Psoas muscle (tissue), 7 donors: ENCODE measurements at regions not wholly inside any gene's neighbourhood (a gene's known extent, or its start where the extent isn't known, plus 50 kb on each side); places are given as distances from the start of the nearest gene placed in this dataset.

Experiments
- ATAC-seq, 4 donors: fragments of 200-7000 bp; cut with Tn5 transposase; one replicate each; pipeline ENCODE4 v1.9.1; 2020; ENCODE audit warnings: moderate library complexity in 3 of 4, mild to moderate bottlenecking in 2 of 4
- DNase-seq, 2 donors: peaks; one replicate each; pipeline ENCODE4 v3.0.0-alpha.2; 2020
- H3K27ac ChIP-seq: fragments of 200-600 bp; one replicate; pipeline ENCODE4 v1.8.0; 2022
- H3K27me3 ChIP-seq, 3 donors: fragments of 200-600 bp in 1 of 3; one replicate each; pipeline versions ENCODE4 v1.6.1 to v1.8.0; 2013 to 2022; ENCODE audit warnings: low read length in 2 of 3, mild to moderate bottlenecking in 2 of 3, moderate library complexity in 1 of 3; ENCODE audit not compliant: insufficient read depth in 3 of 3
- H3K36me3 ChIP-seq, 2 donors: fragments of 200-600 bp in 1 of 2; one replicate each; pipeline versions ENCODE4 v1.6.1 to v1.8.0; 2013 to 2022; ENCODE audit warnings: low read depth in 1 of 2, mild to moderate bottlenecking in 1 of 2, moderate library complexity in 1 of 2; ENCODE audit not compliant: insufficient read depth in 1 of 2
- H3K4me1 ChIP-seq: fragments of 200-600 bp; one replicate; pipeline ENCODE4 v1.8.0; 2022
- H3K4me3 ChIP-seq: fragments of 200-600 bp; one replicate; pipeline ENCODE4 v1.8.0; 2022; ENCODE audit warnings: mild to moderate bottlenecking
- H3K9me3 ChIP-seq: fragments of 200-600 bp; one replicate; pipeline ENCODE4 v1.8.0; 2022
- CTCF ChIP-seq: fragments of 200-600 bp; IDR thresholded peaks from one replicate; pipeline ENCODE4 v1.8.0; 2022; ENCODE audit warnings: antibody characterized with exemption
- WGBS, 3 donors: extraction: QIAGEN DNeasy Blood & Tissue Kit; methylation state at CpG; one replicate each; pipeline versions ENCODE4 v1.1.6 to v1.1.7; 2013; 5-methylcytosine and 5-hydroxymethylcytosine counted together
- intact Hi-C, 2 donors: fragments of 100-400 bp; cut with DNase I; formaldehyde crosslinking; loops; one replicate each; pipeline versions ENCODE4 v1.11.0 to v1.14.2; 2022
- donor health status: healthy with polysubstance abuse.
- donor health status: DM: no; HTN: no; CAD: no; lungs with moderate emphysema.
- donor health status: Bipolar disorder and iron deficiency.
- donor health status: healthy.
- donor health status: DM: yes; HTN: yes; CAD: no.
- donor health status: DM: no; HTN: no; CAD: no.
- donor health status: DM: yes; HTN: yes; CAD: no.

- peaks cover 6% of the 10 kb centered on the region for H3K9me3 ChIP-seq
- H3K4me3 ChIP-seq: no peak overlapping the region
- H3K36me3 ChIP-seq: no peaks in the 10 kb centered on the region
- TF ChIP-seq CTCF: no peak
- no peak for DNase-seq
- no peak overlapping the region for H3K27ac ChIP-seq
- ATAC-seq: no peak
- intact Hi-C loops: no loop called here
- no peaks in the 10 kb centered on the region for H3K4me1 ChIP-seq
- WGBS, 3 donors: 77 to 81% (median 81%) methylated on average over 4 of the region's 4 CpGs
- no peaks in the 10 kb centered on the region for H3K27me3 ChIP-seq
These were observed 497.2 kb upstream of the CDH5 start for GRCh38 chr16:65869261-65869660.

GRCh38 chr16:65867276-65867960 is 499.1 kb upstream of the CDH5 start:
- H3K4me1 ChIP-seq: no peaks in the 10 kb centered on the region
- no peaks in the 10 kb centered on the region for H3K27me3 ChIP-seq
- DNase-seq: no peak
- H3K4me3 ChIP-seq: no peak overlapping the region
- TF ChIP-seq CTCF: no peak
- H3K36me3 ChIP-seq: no peaks in the 10 kb centered on the region
- H3K27ac ChIP-seq: no peak overlapping the region
- 44 to 57% (median 47%) methylated on average over 6 of the region's 6 CpGs for WGBS, 3 donors
- peaks cover 11% of the 10 kb centered on the region for H3K9me3 ChIP-seq
- intact Hi-C loops: no loop called here
- ATAC-seq: no peak

GRCh38 chr16:65863236-65863635 is 503.3 kb upstream of the CDH5 start:
- WGBS, 3 donors: 27 to 46% (median 29%) methylated on average over 2 of the region's 2 CpGs

GRCh38 chr16:65861131-65861731 is 505.3 kb upstream of the CDH5 start:
- intact Hi-C loops: no loop called here
- no peak for DNase-seq

More at GRCh38 chr16:65863236-65863635, 503.3 kb upstream of the CDH5 start:
- Histone ChIP-seq H3K4me1 (no peaks in the 10 kb centered on the region), H3K27me3 (no peaks in the 10 kb centered on the region), H3K9me3 (peaks cover 11% of the 10 kb centered on the region), H3K4me3 (no peak overlapping the region), H3K36me3 (no peaks in the 10 kb centered on the region), H3K27ac (no peak overlapping the region)
- ATAC-seq (no peak), DNase-seq (no peak)
- TF ChIP-seq CTCF: no peak
- intact Hi-C loops: no loop called here

More at GRCh38 chr16:65861131-65861731, 505.3 kb upstream of the CDH5 start:
- H3K4me1 ChIP-seq: no peaks in the 10 kb centered on the region
- no peak overlapping the region for H3K27ac ChIP-seq
- no peak overlapping the region for H3K4me3 ChIP-seq
- WGBS, 3 donors: 82% methylated on average over 3 of the region's 3 CpGs
- H3K36me3 ChIP-seq: no peaks in the 10 kb centered on the region
- no peak for ATAC-seq
- TF ChIP-seq CTCF: no peak
- no peaks in the 10 kb centered on the region for H3K27me3 ChIP-seq
- peaks cover 11% of the 10 kb centered on the region for H3K9me3 ChIP-seq
